GM18858 (cell line): ENCODE measurements at regions not wholly inside any gene's neighbourhood (a gene's known extent, or its start where the extent isn't known, plus 50 kb on each side); places are given as distances from the start of the nearest gene placed in this dataset.
"Not testable (repeated sequence)": the region's sequence is repeated elsewhere in the genome, so short reads cannot be mapped to it uniquely, and the experiment has no call there.

Source experiments
- ATAC-seq: cut with Tn5 transposase; IDR thresholded peaks from one replicate; pipeline ENCODE4 v1.9.1; 2021; ENCODE audit not compliant: unreplicated experiment

- ATAC-seq = no peak
Measured at GRCh38 chr10:33913194-33913593, 578.7 kb upstream of the NRP1 start.

GRCh38 chr10:33909476-33909875 is 575.0 kb upstream of the NRP1 start:
- not testable (repeated sequence) for ATAC-seq

DNA sequence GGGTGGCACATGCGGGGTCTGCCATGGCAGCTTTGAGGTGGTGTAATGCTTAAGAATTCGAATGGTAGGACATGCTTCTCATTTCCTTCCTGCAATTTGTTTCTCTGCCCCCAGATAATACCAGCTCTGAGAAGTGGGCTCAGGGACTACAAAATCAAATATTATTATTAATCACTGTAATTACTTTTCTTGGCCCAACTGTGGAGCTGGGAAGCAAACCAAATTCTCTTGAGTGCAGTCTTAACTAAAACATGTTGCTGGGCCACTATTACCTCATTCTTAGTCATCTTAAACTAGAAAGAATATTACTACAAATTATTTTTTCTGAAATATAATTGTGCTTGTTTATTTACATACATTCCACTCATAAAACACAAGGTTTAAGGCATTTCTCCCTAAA is 566.7 kb upstream of the NRP1 start:
- no peak for ATAC-seq

- ATAC-seq = no peak
Measured at GRCh38 chr10:33900596-33900995, 566.1 kb upstream of the NRP1 start.

GRCh38 chr10:33899578-33900531 is 565.4 kb upstream of the NRP1 start:
- ATAC-seq = no peak

DNA sequence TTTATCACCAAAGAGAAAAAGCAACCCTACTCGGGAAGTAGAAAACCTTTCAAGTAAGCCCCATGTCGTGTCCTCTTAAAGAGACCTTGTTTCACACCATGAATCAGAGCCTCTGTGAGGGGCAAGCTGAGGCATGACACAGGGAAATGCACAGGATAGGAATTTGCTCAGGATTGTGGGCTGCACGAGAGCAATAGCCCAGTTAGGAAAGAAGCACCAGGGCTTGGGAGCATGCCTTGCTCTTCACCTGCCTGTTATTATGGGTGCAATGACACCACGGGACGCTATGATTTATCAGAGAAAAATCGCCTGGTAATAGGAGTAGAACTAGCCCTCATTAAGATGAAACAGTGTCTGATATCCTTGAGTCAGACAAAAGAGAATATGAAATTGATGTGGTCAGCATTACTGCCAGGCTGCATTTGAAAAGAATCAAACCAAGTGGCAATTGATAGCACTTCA is 562.9 kb upstream of the NRP1 start:
- ATAC-seq = no peak

GRCh38 chr10:33893506-33893905 is 559.0 kb upstream of the NRP1 start:
- no peak for ATAC-seq

- no peak for ATAC-seq
Measured at GRCh38 chr10:33889371-33889770, 554.9 kb upstream of the NRP1 start.

DNA sequence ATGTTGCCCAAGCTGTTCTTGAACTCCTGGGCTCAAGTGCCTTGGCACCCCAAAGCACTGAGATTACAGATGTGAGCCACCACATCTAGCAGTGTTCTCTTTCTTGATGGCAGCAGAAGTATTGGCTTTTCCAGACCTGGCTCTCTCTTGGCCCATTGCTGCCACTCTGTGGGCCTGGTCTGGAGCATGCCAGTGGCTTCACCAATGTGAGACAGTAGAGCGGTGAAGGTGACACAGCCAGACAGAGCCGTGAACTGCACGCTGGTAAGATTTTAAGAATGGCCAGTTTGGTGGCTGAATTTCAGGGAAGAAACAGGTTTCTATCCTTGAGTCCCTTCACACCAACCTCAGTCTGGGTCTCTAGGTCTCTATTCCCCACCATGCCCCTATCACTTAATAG is 552.7 kb upstream of the NRP1 start:
- ATAC-seq = no peak

GRCh38 chr10:33886299-33886698 is 551.8 kb upstream of the NRP1 start:
- no peak for ATAC-seq

- ATAC-seq = no peak
Measured at GRCh38 chr10:33884604-33885003, 550.1 kb upstream of the NRP1 start.

- ATAC-seq = no peak
Measured at GRCh38 chr10:33883881-33884280, 549.4 kb upstream of the NRP1 start.

GRCh38 chr10:33882996-33883395 is 548.5 kb upstream of the NRP1 start:
- no peak for ATAC-seq

GRCh38 chr10:33880291-33880690 is 545.8 kb upstream of the NRP1 start:
- ATAC-seq = no peak

GRCh38 chr10:33878238-33878786 is 543.8 kb upstream of the NRP1 start:
- no peak for ATAC-seq

DNA sequence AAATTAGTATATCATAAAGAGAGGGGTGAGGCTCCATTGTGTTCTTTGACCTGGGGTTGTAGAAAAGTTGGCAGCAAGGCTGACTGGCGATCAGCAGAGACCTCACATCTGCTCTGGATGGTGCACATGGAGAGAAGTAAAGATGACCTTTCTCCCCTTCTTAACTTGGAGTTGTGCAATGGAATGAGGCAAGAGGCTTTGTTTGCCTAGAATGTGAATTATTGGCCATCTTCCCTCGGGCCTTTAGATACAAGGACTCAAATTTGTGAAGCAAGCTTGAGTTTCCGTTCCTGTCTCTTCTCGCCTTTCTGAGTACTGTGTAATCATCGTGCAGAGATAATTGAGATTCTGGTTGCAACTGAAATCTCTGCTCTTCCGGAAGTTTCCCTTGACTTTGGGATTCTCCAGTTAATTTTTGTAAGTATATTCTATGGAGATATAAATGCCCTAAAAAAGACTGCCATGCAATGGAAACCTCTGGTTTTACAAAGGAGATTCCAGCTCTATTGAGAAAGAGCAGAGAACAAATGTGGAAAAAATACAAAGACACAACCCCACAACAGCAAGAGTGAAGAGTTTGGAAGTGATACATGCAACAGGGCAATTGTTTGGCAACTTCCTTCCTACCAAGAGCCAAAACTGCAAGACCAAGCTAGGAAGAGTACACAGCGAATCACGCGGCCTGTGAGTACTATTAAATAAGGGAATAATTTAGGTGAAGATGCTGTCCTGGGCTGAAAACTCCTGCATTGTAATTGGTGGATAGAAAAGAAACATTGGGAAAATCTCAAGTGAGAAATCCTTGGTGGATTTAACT is 542.3 kb upstream of the NRP1 start:
- ATAC-seq = no peak

GRCh38 chr10:33875924-33876583 is 541.6 kb upstream of the NRP1 start:
- no peak for ATAC-seq

DNA sequence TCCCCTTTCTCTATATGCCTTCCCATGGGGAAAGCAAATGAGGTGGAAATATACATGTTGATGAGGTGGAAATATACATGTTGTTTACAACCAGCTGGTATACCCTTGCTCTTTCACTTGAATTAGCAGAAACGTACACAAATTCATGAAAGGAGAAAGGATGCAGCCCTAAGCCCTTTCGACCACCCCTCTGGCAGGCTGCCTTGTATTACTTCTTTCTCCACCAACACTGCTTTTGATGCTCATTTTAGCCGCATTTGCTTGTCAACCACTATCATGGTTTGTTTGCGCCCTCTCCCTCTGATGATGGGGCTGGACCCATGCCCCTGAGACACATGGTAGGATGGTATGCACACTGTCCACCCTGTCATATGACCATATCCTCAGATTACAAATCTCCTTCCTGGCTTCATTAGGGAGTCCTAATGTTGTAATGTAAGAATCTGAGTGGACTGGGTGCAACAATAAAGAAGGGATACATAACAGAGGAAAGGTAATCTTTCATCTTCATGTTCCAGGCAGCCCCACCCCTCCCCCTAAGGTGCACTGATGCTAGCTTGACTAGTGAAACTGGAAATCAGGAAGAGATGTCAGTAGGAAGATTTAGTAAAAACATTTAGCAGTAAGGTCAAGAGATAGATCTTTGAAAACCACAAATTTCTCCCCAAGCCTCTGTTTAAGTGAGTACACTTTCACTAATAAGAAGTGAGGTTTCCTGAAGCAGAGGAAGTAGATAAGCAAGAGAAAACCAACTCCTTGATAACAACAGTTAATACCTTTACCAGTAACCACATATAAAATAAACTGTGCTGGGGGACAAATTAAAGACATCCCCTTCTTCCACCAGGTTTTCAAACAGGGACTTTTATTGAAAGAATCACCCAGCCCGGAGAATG is 536.8 kb upstream of the NRP1 start:
- no peak for ATAC-seq

DNA sequence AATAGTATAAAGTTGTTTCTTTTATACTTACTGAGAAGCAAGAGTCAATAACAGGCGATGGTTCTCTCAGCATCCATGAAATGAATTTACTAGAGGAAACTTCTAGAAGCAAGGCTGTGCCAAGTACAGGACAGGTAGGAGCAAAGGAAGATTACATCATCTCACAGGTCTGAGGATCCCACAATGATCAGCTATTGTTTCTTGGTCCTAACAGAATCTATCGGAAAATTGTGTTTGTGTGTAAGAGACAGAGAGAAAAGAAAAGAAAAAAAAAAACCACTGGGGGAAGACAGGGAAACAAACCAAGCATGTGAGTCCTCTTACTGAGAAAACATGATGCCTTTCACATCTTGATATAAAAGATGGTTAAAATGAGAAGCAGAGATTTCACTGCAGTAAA is 535.0 kb upstream of the NRP1 start:
- ATAC-seq = no peak

GRCh38 chr10:33869028-33869427 is 534.6 kb upstream of the NRP1 start:
- no peak for ATAC-seq
